GM20000 (cell line): ENCODE measurements at regions not wholly inside any gene's neighbourhood (a gene's known extent, or its start where the extent isn't known, plus 50 kb on each side); places are given as distances from the start of the nearest gene placed in this dataset.

ENCODE experiments used
- DNase-seq: peaks from one replicate; pipeline ENCODE4 v3.0.0; 2012; ENCODE audit warnings: low spot score
- TF ChIP-seq, protein P1 (sequence below): IDR thresholded peaks from 2 replicates; pipeline ENCODE4 v1.5.1; 2012; ENCODE audit warnings: mild to moderate bottlenecking, control low read depth; ENCODE audit errors: extremely low read depth, missing control alignments

- no peak for DNase-seq
- TF ChIP-seq, protein P1, sequence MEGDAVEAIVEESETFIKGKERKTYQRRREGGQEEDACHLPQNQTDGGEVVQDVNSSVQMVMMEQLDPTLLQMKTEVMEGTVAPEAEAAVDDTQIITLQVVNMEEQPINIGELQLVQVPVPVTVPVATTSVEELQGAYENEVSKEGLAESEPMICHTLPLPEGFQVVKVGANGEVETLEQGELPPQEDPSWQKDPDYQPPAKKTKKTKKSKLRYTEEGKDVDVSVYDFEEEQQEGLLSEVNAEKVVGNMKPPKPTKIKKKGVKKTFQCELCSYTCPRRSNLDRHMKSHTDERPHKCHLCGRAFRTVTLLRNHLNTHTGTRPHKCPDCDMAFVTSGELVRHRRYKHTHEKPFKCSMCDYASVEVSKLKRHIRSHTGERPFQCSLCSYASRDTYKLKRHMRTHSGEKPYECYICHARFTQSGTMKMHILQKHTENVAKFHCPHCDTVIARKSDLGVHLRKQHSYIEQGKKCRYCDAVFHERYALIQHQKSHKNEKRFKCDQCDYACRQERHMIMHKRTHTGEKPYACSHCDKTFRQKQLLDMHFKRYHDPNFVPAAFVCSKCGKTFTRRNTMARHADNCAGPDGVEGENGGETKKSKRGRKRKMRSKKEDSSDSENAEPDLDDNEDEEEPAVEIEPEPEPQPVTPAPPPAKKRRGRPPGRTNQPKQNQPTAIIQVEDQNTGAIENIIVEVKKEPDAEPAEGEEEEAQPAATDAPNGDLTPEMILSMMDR: no peak
Measured at GRCh38 chr12:62986844-62987243, 51.9 kb upstream of the PPM1H start.
